HL-60 (cell line): ENCODE measurements at regions not wholly inside any gene's neighbourhood (a gene's known extent, or its start where the extent isn't known, plus 50 kb on each side); places are given as distances from the start of the nearest gene placed in this dataset.

Experiments used
- CTCF ChIP-seq: IDR thresholded peaks from one replicate; pipeline ENCODE4 v1.5.1; 2011; ENCODE audit warnings: low read length, control low read depth, inconsistent platforms; ENCODE audit not compliant: insufficient read depth
- GABPA ChIP-seq: IDR thresholded peaks from 2 replicates; pipeline ENCODE4 v1.6.1; 2012; ENCODE audit warnings: low read depth
- POLR2AphosphoS5 ChIP-seq: IDR thresholded peaks from 2 replicates; pipeline ENCODE4 v1.6.1; 2012; ENCODE audit warnings: low read depth
- REST ChIP-seq: IDR thresholded peaks from 2 replicates; pipeline ENCODE4 v1.6.1; 2012; ENCODE audit warnings: low read depth; ENCODE audit not compliant: insufficient replicate concordance
- SPI1 ChIP-seq: IDR thresholded peaks from 2 replicates; pipeline ENCODE4 v1.6.1; 2012; ENCODE audit warnings: low read depth, mild to moderate bottlenecking, borderline replicate concordance

GRCh38 chr13:99766641-99767045 lies 204.9 kb downstream of the ZIC5 start:
- TF ChIP-seq CTCF (no peak), POLR2AphosphoS5 (no peak), REST (no peak), GABPA (no peak), SPI1 (no peak)
